Liver (tissue), 8 donors: ENCODE measurements at regions not wholly inside any gene's neighbourhood (a gene's known extent, or its start where the extent isn't known, plus 50 kb on each side); places are given as distances from the start of the nearest gene placed in this dataset.

Source experiments
- DNase-seq: peaks from one replicate; pipeline ENCODE4 v3.0.0-alpha.2; 2017; ENCODE audit warnings: low spot score
- H3K27ac ChIP-seq, 2 donors: one replicate each; pipeline ENCODE4 v1.7.0; 2013; ENCODE audit warnings: inconsistent platforms in 2 of 2, low read length in 2 of 2, control low read depth in 1 of 2, low read depth in 1 of 2, mild to moderate bottlenecking in 1 of 2
- H3K27me3 ChIP-seq, 4 donors: one replicate each; pipeline versions ENCODE4 v1.6.1 to v1.7.0; 2013; ENCODE audit warnings: low read length in 3 of 4, inconsistent platforms in 1 of 4, mild to moderate bottlenecking in 1 of 4, moderate library complexity in 1 of 4; ENCODE audit not compliant: control insufficient read depth in 4 of 4, insufficient read depth in 4 of 4
- H3K36me3 ChIP-seq, 4 donors: one replicate each; pipeline versions ENCODE4 v1.6.1 to v1.7.0; 2013; ENCODE audit warnings: low read length in 3 of 4, mild to moderate bottlenecking in 3 of 4, low read depth in 1 of 4, moderate library complexity in 1 of 4; ENCODE audit not compliant: control insufficient read depth in 4 of 4, insufficient read depth in 3 of 4
- H3K4me1 ChIP-seq, 4 donors: one replicate each; pipeline versions ENCODE4 v1.6.1 to v1.7.0; 2013; ENCODE audit warnings: low read length in 3 of 4, mild to moderate bottlenecking in 3 of 4, moderate library complexity in 1 of 4; ENCODE audit not compliant: control insufficient read depth in 4 of 4, insufficient read depth in 4 of 4
- H3K4me3 ChIP-seq, 3 donors: one replicate each; pipeline versions ENCODE4 v1.6.1 to v1.7.0; 2013; ENCODE audit warnings: low read length in 3 of 3, control low read depth in 1 of 3, low read depth in 1 of 3, mild to moderate bottlenecking in 1 of 3
- H3K9ac ChIP-seq, 2 donors: one replicate each; pipeline ENCODE4 v1.7.0; 2013; ENCODE audit warnings: low read length in 2 of 2, mild to moderate bottlenecking in 2 of 2, moderate library complexity in 2 of 2, control low read depth in 1 of 2, low read depth in 1 of 2
- H3K9me3 ChIP-seq, 4 donors: one replicate each; pipeline versions ENCODE4 v1.6.1 to v1.7.0; 2013; ENCODE audit warnings: low read length in 3 of 4; ENCODE audit not compliant: control insufficient read depth in 4 of 4
- ATF3 ChIP-seq: IDR thresholded peaks from 2 replicates; pipeline ENCODE4 v1.6.1; 2016; ENCODE audit warnings: antibody characterized with exemption
- CTCF ChIP-seq: fragments of 150-350 bp; IDR thresholded peaks from 2 replicates; pipeline ENCODE4 v1.5.1; 2017; ENCODE audit warnings: improper control_type of control experiment, low read depth, low read length; ENCODE audit not compliant: missing input control
- EGR1 ChIP-seq, 2 donors: IDR thresholded peaks; 2 replicates each; pipeline ENCODE4 v1.6.1; 2016 to 2018; ENCODE audit warnings: antibody characterized with exemption in 2 of 2, low read depth in 2 of 2
- FOXA1 ChIP-seq: IDR thresholded peaks from 2 replicates; pipeline ENCODE4 v1.6.1; 2016; ENCODE audit warnings: antibody characterized with exemption
- FOXA2 ChIP-seq: IDR thresholded peaks from 2 replicates; pipeline ENCODE4 v1.6.1; 2016; ENCODE audit warnings: antibody characterized with exemption
- GABPA ChIP-seq, 2 donors: IDR thresholded peaks in 1 of 2; conservative IDR thresholded peaks in 1 of 2; 2 replicates each; pipeline ENCODE4 v1.6.1; 2016; ENCODE audit warnings: antibody characterized with exemption in 2 of 2, mild to moderate bottlenecking in 1 of 2, moderate library complexity in 1 of 2
- HNF4A ChIP-seq, 2 donors: conservative IDR thresholded peaks; 2 replicates each; pipeline ENCODE4 v1.6.1; 2016; ENCODE audit warnings: antibody characterized with exemption in 2 of 2, mild to moderate bottlenecking in 2 of 2
- HNF4G ChIP-seq: IDR thresholded peaks from 2 replicates; pipeline ENCODE4 v1.6.1; 2016; ENCODE audit warnings: antibody characterized with exemption
- JUND ChIP-seq, 2 donors: IDR thresholded peaks; 2 replicates each; pipeline ENCODE4 v1.6.1; 2016; ENCODE audit warnings: antibody characterized with exemption in 2 of 2
- MAX ChIP-seq: IDR thresholded peaks from 2 replicates; pipeline ENCODE4 v1.6.1; 2016; ENCODE audit warnings: antibody characterized with exemption
- NR2F2 ChIP-seq: IDR thresholded peaks from 2 replicates; pipeline ENCODE4 v1.6.1; 2016; ENCODE audit warnings: antibody characterized with exemption
- RAD21 ChIP-seq, 2 donors: IDR thresholded peaks; 2 replicates each; pipeline ENCODE4 v1.6.1; 2016; ENCODE audit warnings: antibody characterized with exemption in 2 of 2, mild to moderate bottlenecking in 2 of 2
- REST ChIP-seq: IDR thresholded peaks from 2 replicates; pipeline ENCODE4 v1.6.1; 2016; ENCODE audit warnings: antibody characterized with exemption, mild to moderate bottlenecking
- RXRA ChIP-seq, 2 donors: IDR thresholded peaks; 2 replicates each; pipeline ENCODE4 v1.6.1; 2017 to 2018; ENCODE audit warnings: antibody characterized with exemption in 2 of 2, mild to moderate bottlenecking in 1 of 2
- SP1 ChIP-seq: IDR thresholded peaks from 2 replicates; pipeline ENCODE4 v1.6.1; 2018; ENCODE audit warnings: antibody characterized with exemption, mild to moderate bottlenecking
- TAF1 ChIP-seq: conservative IDR thresholded peaks from 2 replicates; pipeline ENCODE4 v1.6.1; 2016; ENCODE audit warnings: antibody characterized with exemption, mild to moderate bottlenecking
- YY1 ChIP-seq: IDR thresholded peaks from 2 replicates; pipeline ENCODE4 v1.6.1; 2016; ENCODE audit warnings: antibody characterized with exemption, mild to moderate bottlenecking
- ZBTB33 ChIP-seq: IDR thresholded peaks from 2 replicates; pipeline ENCODE4 v1.6.1; 2016; ENCODE audit warnings: antibody characterized with exemption
- WGBS: extraction: QIAGEN DNeasy Blood & Tissue Kit; methylation state at CpG from one replicate; pipeline ENCODE4 v1.1.7; 2013; 5-methylcytosine and 5-hydroxymethylcytosine counted together
- donor health status: healthy.
- donor health status: healthy.
- donor health status: healthy.
- donor health status: healthy.
- donor health status: healthy.

GRCh38 chr10:33421789-33422462 lies 87.5 kb upstream of the NRP1 start:
- no peak overlapping the region for H3K27ac ChIP-seq
- H3K36me3 ChIP-seq: no peaks in the 10 kb centered on the region
- TF ChIP-seq GABPA (IDR thresholded peaks at IDR 0.05 in 1 of 2, conservative IDR thresholded peaks at IDR 0.05 in 1 of 2): no peak
- TF ChIP-seq RXRA (IDR thresholded peaks at IDR 0.05): no peak
- no peak for TF ChIP-seq REST
- TF ChIP-seq CTCF: no peak
- no peak for TF ChIP-seq ZBTB33
- TF ChIP-seq FOXA2: no peak
- no peak for TF ChIP-seq ATF3
- no peak for TF ChIP-seq YY1
- TF ChIP-seq FOXA1: no peak
- no peak for TF ChIP-seq SP1
- TF ChIP-seq EGR1 (IDR thresholded peaks at IDR 0.05; ENCODE audit: low read depth in 2 of 2): no peak
- TF ChIP-seq RAD21 (IDR thresholded peaks at IDR 0.05): no peak
- no peak for TF ChIP-seq TAF1
- TF ChIP-seq JUND (IDR thresholded peaks at IDR 0.05): no peak
- TF ChIP-seq MAX: no peak
- no peak for DNase-seq
- H3K27me3 ChIP-seq: no peaks in the 10 kb centered on the region
- 94% methylated on average over 5 of the region's 5 CpGs for WGBS
- no peaks in the 10 kb centered on the region for H3K4me1 ChIP-seq
- H3K4me3 ChIP-seq: no peak overlapping the region
- no peaks in the 10 kb centered on the region for H3K9me3 ChIP-seq
- H3K9ac ChIP-seq: no peak overlapping the region

- H3K4me3 ChIP-seq: no peak overlapping the region
- no peak overlapping the region for H3K9ac ChIP-seq
- no peaks in the 10 kb centered on the region for H3K27me3 ChIP-seq
- no peak for DNase-seq
- H3K4me1 ChIP-seq: no peaks in the 10 kb centered on the region
- no peak overlapping the region for H3K27ac ChIP-seq
- H3K36me3 ChIP-seq: no peaks in the 10 kb centered on the region
- 66% methylated on average over 3 of the region's 3 CpGs for WGBS
- H3K9me3 ChIP-seq: no peaks in the 10 kb centered on the region
- no peak for TF ChIP-seq HNF4G
- TF ChIP-seq NR2F2: no peak
- TF ChIP-seq ATF3: no peak
- TF ChIP-seq CTCF: no peak
- no peak for TF ChIP-seq RAD21 (IDR thresholded peaks at IDR 0.05)
- no peak for TF ChIP-seq RXRA (IDR thresholded peaks at IDR 0.05)
- no peak for TF ChIP-seq JUND (IDR thresholded peaks at IDR 0.05)
- no peak for TF ChIP-seq EGR1 (IDR thresholded peaks at IDR 0.05; ENCODE audit: low read depth in 2 of 2)
- no peak for TF ChIP-seq TAF1
- no peak for TF ChIP-seq HNF4A (conservative IDR thresholded peaks at IDR 0.05)
- no peak for TF ChIP-seq MAX
- no peak for TF ChIP-seq FOXA1
- TF ChIP-seq GABPA (IDR thresholded peaks at IDR 0.05 in 1 of 2, conservative IDR thresholded peaks at IDR 0.05 in 1 of 2): no peak
Measured at GRCh38 chr10:33419311-33419710, 84.8 kb upstream of the NRP1 start.
